Osteoblast (primary cell): ENCODE measurements at regions not wholly inside any gene's neighbourhood (a gene's known extent, or its start where the extent isn't known, plus 50 kb on each side); places are given as distances from the start of the nearest gene placed in this dataset.

Experiments used
- DNase-seq: peaks from one replicate; pipeline ENCODE4 v3.0.0; 2011; ENCODE audit warnings: low spot score, mixed read lengths; ENCODE audit not compliant: insufficient read length; ENCODE audit errors: missing footprints
- H2AFZ ChIP-seq: 2 replicates; pipeline ENCODE4 v1.6.0; 2011; ENCODE audit warnings: mild to moderate bottlenecking, low read length
- H3K27ac ChIP-seq: 2 replicates; pipeline ENCODE4 v1.5.1; 2011; ENCODE audit warnings: mild to moderate bottlenecking, low read depth, low read length, moderate library complexity
- H3K27me3 ChIP-seq: 2 replicates; pipeline ENCODE4 v1.6.0; 2012; ENCODE audit warnings: mild to moderate bottlenecking, control low read depth, inconsistent platforms, low read length, moderate library complexity; ENCODE audit not compliant: insufficient read depth
- H3K36me3 ChIP-seq: 2 replicates; pipeline ENCODE4 v1.5.1; 2011; ENCODE audit warnings: mild to moderate bottlenecking, low read length, control low read depth, moderate library complexity; ENCODE audit not compliant: insufficient read depth
- H3K4me1 ChIP-seq: 2 replicates; pipeline ENCODE4 v1.5.1; 2011; ENCODE audit warnings: mild to moderate bottlenecking, low read length, control low read depth, moderate library complexity; ENCODE audit not compliant: insufficient read depth
- H3K4me2 ChIP-seq: 2 replicates; pipeline ENCODE4 v1.6.0; 2011; ENCODE audit warnings: mild to moderate bottlenecking, low read length; ENCODE audit not compliant: insufficient read depth
- H3K4me3 ChIP-seq: fragments of 200-600 bp; sonication (generic); 3 replicates; pipeline ENCODE4 v1.5.1; 2012; ENCODE audit warnings: mild to moderate bottlenecking, low read length, inconsistent platforms; ENCODE audit not compliant: insufficient read depth
- H3K79me2 ChIP-seq: 2 replicates; pipeline ENCODE4 v1.6.0; 2012; ENCODE audit warnings: mild to moderate bottlenecking, low read length, control low read depth, inconsistent platforms; ENCODE audit not compliant: insufficient read depth
- H3K9me3 ChIP-seq: 2 replicates; pipeline ENCODE4 v1.5.1; 2011; ENCODE audit warnings: low read depth, low read length, control low read depth
- H4K20me1 ChIP-seq: 2 replicates; pipeline ENCODE4 v1.6.0; 2012; ENCODE audit warnings: mild to moderate bottlenecking, low read length, control low read depth; ENCODE audit not compliant: insufficient read depth
- TF ChIP-seq, protein P1 (sequence below): IDR thresholded peaks from 2 replicates; pipeline ENCODE4 v1.5.1; 2011; ENCODE audit warnings: mild to moderate bottlenecking, low read depth, low read length, moderate library complexity; ENCODE audit errors: extremely low read depth

GRCh38 chr18:38695559-38696280, 1130.1 kb upstream of the CELF4 start:
- no peak for DNase-seq
- Histone ChIP-seq H2AFZ (no peak overlapping the region), H3K9me3 (no peaks in the 10 kb centered on the region), H3K36me3 (no peaks in the 10 kb centered on the region), H3K4me3 (no peak overlapping the region), H3K4me2 (no peak overlapping the region), H3K79me2 (no peaks in the 10 kb centered on the region), H4K20me1 (no peaks in the 10 kb centered on the region), H3K4me1 (no peaks in the 10 kb centered on the region), H3K27me3 (no peaks in the 10 kb centered on the region), H3K27ac (no peak overlapping the region)
- TF ChIP-seq, protein P1, sequence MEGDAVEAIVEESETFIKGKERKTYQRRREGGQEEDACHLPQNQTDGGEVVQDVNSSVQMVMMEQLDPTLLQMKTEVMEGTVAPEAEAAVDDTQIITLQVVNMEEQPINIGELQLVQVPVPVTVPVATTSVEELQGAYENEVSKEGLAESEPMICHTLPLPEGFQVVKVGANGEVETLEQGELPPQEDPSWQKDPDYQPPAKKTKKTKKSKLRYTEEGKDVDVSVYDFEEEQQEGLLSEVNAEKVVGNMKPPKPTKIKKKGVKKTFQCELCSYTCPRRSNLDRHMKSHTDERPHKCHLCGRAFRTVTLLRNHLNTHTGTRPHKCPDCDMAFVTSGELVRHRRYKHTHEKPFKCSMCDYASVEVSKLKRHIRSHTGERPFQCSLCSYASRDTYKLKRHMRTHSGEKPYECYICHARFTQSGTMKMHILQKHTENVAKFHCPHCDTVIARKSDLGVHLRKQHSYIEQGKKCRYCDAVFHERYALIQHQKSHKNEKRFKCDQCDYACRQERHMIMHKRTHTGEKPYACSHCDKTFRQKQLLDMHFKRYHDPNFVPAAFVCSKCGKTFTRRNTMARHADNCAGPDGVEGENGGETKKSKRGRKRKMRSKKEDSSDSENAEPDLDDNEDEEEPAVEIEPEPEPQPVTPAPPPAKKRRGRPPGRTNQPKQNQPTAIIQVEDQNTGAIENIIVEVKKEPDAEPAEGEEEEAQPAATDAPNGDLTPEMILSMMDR, result no peak

DNA sequence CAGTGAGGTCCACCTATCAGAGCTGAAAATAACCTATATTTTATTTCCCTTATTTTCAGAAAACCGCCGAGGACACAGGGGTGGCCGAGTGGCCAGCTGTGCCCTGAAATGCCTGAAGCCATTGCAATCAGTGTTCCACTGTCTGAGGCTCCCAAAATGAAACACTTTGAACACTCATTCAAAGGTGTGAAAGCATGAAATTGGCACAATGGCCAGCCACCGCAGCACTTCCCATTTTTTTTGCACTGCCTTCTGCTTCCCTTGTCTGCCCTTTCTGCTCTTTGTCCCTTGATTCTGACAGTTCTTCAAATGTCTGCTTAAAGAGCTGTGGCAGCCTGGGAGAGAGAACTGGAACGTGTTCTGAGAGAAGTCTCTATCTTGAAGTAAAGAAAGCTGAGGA, 1127.5 kb upstream of the CELF4 start:
- DNase-seq, result no peak
- no peak overlapping the region for H3K27ac ChIP-seq
- no peaks in the 10 kb centered on the region for H3K4me1 ChIP-seq
- H3K27me3 ChIP-seq, result no peaks in the 10 kb centered on the region
- no peak overlapping the region for H3K4me3 ChIP-seq
- H3K9me3 ChIP-seq, result no peaks in the 10 kb centered on the region
- no peaks in the 10 kb centered on the region for H3K36me3 ChIP-seq
- TF ChIP-seq, protein P1, result no peak
- H2AFZ ChIP-seq, result no peak overlapping the region
- no peaks in the 10 kb centered on the region for H3K79me2 ChIP-seq
- no peaks in the 10 kb centered on the region for H4K20me1 ChIP-seq
- H3K4me2 ChIP-seq, result no peak overlapping the region

DNA sequence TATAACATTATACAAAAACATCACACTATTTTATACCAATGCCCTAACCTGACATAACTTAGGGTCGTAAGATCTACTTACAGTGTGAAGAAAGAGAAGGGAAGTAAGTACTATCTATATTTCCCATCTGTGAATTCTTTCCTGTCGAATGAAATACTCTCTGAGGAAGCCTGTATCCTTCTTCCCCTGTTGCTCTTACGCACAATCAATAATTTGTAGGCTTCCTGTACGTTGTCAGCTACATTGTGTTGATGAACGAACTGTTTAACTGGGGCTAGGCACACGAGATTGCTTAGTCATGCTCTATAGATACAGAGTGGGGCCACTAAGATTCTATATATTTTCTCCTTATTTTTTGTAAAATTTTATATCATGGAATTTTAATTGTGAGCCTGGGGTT, 1125.0 kb upstream of the CELF4 start:
- TF ChIP-seq, protein P1, result no peak
- H3K4me1 ChIP-seq, result no peaks in the 10 kb centered on the region
- H3K27me3 ChIP-seq, result no peaks in the 10 kb centered on the region
- peaks cover 2% of the 10 kb centered on the region for H3K9me3 ChIP-seq
- no peaks in the 10 kb centered on the region for H4K20me1 ChIP-seq
- no peak overlapping the region for H2AFZ ChIP-seq
- H3K4me3 ChIP-seq, result no peak overlapping the region
- no peaks in the 10 kb centered on the region for H3K36me3 ChIP-seq
- no peaks in the 10 kb centered on the region for H3K79me2 ChIP-seq
- H3K4me2 ChIP-seq, result no peak overlapping the region
- no peak for DNase-seq
- H3K27ac ChIP-seq, result no peak overlapping the region

DNA sequence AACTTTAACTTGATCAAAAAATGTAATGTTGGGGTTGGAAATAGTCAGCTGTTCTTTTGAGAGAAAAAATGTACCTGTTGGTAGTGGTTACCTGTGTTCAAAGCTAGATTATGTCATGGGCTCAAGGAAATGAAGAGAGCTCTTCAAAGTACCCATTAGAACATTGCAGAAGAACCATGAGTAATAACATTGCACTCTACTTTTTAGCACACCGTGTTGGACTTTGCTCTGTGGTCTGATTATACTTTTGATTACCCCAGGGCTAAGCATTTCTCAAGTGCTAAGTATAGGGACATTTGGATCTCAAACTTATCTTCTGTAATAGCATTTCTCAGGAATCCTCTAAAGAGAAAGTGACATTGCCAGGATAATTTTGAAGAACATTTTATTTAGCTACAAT, 1122.8 kb upstream of the CELF4 start:
- H3K27ac ChIP-seq, result no peak overlapping the region
- DNase-seq, result no peak

More for the DNA sequence above, 1122.8 kb upstream of the CELF4 start:
- Histone ChIP-seq H3K9me3 (peaks cover 2% of the 10 kb centered on the region), H3K4me3 (no peak overlapping the region), H2AFZ (no peak overlapping the region), H3K4me2 (no peak overlapping the region), H3K79me2 (no peaks in the 10 kb centered on the region), H3K36me3 (no peaks in the 10 kb centered on the region), H3K4me1 (no peaks in the 10 kb centered on the region), H3K27me3 (no peaks in the 10 kb centered on the region), H4K20me1 (no peaks in the 10 kb centered on the region)
- TF ChIP-seq, protein P1, result no peak
